ENCODE measurements at regions not wholly inside any gene's neighbourhood (a gene's known extent, or its start where the extent isn't known, plus 50 kb on each side); places are given as distances from the start of the nearest gene placed in this dataset.
"Not testable (repeated sequence)": the region's sequence is repeated elsewhere in the genome, so short reads cannot be mapped to it uniquely, and the experiment has no call there.

DNA sequence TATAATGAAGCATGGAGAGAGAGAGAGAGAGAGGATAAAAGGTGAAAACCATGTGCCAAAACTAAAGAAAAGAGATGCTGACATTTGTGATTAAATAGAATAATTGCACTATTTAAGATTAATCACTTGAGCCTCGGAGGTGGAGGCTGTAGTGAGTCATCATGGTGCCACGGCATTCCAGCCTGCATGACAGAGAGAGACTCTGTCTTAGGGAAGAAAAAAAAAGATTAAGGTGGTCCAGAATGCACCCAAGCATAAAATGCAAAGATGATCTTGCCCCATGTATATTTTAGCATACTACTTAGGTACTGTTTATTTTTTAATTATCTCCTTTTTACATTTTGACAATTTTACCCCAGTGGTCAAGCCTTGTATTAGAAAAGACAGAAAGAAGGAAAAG is 742.5 kb downstream of the SPATA31A1 start:
- not testable (repeated sequence) for DNase-seq (ENCODE audit: low spot score)

GRCh38 chr9:40106003-40106782 is 750.7 kb downstream of the SPATA31A1 start:
- peak; percentile 6 for DNase-seq (ENCODE audit: low spot score)

- DNase-seq (ENCODE audit: low spot score): not testable (repeated sequence)
Observed at GRCh38 chr9:40106783-40107248, 751.3 kb downstream of the SPATA31A1 start.

- not testable (repeated sequence) for DNase-seq (ENCODE audit: low spot score)
Observed at GRCh38 chr9:40107251-40107650, 751.8 kb downstream of the SPATA31A1 start.

DNA sequence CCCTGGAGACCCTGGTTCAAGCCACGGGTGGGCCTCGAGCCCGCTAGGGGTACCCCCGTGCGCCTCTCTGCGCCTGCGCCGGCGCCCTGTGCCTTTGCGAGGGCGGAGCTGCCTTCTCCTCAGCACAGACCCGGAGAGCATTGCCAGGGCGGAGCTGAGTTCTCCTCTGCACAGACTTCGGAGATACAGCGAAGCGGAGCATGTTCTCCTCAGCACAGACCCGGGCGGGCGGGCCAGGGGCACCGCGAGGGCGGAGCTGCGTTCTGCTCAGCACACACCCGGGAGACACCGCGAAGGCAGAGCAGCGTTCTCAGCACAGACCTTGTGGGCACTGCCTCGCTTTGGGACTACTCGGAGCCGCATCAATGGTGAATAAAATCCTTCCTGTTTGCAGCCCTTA is 753.0 kb downstream of the SPATA31A1 start:
- DNase-seq (ENCODE audit: low spot score): not testable (repeated sequence)

DNA sequence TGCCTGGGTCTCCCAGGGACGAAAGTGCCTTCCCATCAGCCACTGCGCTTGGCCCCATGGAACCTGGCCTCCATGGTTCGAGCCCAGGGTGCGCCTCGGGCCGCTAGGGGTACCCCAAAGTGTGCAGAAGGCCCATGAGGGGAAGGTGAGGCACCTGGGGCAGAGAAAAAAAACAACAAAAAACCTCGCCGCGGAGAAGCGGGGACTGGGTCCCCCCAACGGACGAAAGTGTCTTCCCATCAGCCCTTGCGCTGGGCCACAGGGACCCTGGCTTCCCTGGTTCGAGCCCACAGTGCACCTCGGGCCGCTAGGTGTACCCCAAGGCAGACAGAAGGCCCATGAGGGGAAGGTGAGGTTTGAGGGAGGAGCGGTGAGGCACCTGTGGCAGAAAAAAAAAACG is 755.3 kb downstream of the SPATA31A1 start:
- not testable (repeated sequence) for DNase-seq (ENCODE audit: low spot score)

GRCh38 chr9:40111571-40111970 is 756.1 kb downstream of the SPATA31A1 start:
- DNase-seq (ENCODE audit: low spot score): not testable (repeated sequence)

- DNase-seq (ENCODE audit: low spot score): not testable (repeated sequence)
Observed at GRCh38 chr9:40130598-40130997, 775.1 kb downstream of the SPATA31A1 start.

DNA sequence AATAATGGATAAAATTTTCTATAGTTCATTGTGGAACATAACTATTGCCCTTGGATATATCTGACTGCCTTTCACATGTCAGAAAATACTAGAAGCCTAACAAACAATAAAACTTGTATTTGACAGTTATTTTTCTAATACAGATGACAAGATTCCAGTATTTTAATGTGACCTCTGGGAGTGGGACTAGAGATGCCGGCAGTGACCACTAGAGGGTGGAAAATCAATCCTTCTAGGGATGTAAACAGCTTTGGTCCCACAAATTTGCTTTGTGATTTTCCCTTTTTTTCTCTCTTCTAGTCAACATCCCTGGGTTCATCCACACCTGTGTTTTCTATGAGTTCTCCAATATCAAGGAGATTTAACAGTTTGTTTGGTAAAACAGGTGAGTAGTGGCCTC is 813.7 kb downstream of the SPATA31A1 start:
- not testable (repeated sequence) for DNase-seq (ENCODE audit: low spot score)

DNA sequence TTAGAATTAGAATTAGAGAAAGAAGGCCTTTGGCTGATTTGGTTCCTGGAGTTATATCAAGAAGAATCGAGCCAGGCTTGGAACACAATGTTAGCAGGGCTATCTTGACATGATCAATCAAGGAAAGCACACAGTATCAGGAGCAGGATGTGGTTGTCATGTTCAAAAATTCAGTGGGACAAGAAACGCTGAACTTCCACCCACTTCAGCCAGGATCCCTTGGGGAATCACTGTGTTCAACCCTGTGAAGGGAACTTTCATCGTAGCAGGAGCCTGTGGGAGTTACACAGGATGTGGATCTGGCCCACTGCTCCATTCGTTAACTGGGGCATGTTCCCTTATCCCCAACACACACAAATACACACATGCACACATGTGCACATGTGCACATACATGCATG is 817.8 kb downstream of the SPATA31A1 start:
- DNase-seq (ENCODE audit: low spot score): not testable (repeated sequence)

- DNase-seq (ENCODE audit: low spot score): not testable (repeated sequence)
Observed at GRCh38 chr9:40174035-40174434, 818.6 kb downstream of the SPATA31A1 start.

DNA sequence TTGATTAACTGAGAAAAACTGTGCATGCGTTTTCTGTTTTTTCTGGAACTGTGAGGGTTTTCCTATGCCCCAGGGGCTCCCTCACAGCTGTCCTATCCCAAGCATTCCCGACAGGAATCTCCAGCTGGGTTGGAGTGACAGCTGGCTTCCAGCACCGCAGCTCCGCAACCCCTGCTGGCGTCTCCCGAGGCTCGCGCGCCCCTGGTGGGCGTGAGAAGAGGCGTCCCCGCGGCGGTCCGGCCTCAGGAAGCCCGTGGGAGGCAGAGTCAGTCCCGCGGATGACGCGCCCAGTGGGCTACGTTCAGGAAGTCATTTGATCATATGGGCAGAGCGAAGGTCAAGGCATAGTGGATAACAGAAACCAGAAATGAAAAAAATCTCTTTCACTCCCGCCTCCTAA is 821.9 kb downstream of the SPATA31A1 start:
- DNase-seq (ENCODE audit: low spot score): not testable (repeated sequence)

DNA sequence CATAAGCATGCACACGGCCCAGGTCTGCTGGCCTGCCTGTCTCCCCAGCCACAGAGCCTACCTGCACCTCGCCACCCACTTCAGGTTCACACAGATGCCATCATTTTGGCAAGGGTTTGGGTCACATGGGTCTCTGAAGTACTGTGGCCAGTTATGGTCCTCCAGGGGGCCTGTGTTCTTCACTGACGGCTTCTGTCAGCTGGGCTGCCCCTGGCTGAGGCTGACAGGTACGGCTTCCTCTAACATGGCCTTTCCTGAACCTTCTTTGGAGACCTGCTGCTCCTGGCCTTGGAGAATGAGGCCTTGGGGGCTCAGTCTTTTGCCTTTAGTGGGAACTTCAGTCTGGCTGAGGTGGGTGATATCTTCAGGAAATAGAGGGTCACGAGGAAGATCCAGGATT is 835.9 kb downstream of the SPATA31A1 start:
- not testable (repeated sequence) for DNase-seq (ENCODE audit: low spot score)

- DNase-seq (ENCODE audit: low spot score): not testable (repeated sequence)
Observed at GRCh38 chr9:40192162-40192561, 836.7 kb downstream of the SPATA31A1 start.

- not testable (repeated sequence) for DNase-seq (ENCODE audit: low spot score)
Observed at GRCh38 chr9:40196165-40196714, 840.8 kb downstream of the SPATA31A1 start.

GRCh38 chr9:40196803-40197202 is 841.3 kb downstream of the SPATA31A1 start:
- not testable (repeated sequence) for DNase-seq (ENCODE audit: low spot score)

- DNase-seq (ENCODE audit: low spot score): not testable (repeated sequence)
Observed at GRCh38 chr9:40221596-40222233, 866.2 kb downstream of the SPATA31A1 start.

DNA sequence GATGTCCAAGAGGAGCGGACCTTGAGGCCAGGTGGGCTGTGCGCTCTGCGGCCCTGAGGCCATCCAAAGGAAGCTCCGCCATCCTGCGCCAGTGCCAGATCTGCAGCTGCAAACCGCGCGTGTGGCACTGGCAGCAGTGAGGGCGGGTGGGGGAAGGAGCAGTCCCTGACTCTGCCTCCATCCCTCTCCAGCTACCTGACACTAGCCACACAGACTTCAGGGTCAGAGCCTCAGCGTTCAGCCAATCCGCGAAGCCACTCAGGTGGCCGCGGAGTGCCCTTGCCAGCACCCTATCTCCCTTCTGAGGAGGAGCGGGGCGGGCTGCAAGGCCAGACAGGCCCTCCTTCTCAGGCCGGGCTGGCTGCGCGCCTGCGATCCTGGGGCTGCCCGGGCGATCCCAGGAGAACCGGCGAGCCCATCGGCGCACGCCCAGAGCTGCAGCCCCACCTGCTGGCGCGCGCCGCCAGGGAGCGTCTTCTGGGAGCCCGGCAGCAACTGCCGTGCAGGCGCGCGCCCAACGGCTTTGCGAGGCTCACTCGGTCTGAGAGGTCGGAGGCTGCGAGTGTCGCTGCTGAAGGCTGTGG is 867.2 kb downstream of the SPATA31A1 start:
- not testable (repeated sequence) for DNase-seq (ENCODE audit: low spot score)

DNA sequence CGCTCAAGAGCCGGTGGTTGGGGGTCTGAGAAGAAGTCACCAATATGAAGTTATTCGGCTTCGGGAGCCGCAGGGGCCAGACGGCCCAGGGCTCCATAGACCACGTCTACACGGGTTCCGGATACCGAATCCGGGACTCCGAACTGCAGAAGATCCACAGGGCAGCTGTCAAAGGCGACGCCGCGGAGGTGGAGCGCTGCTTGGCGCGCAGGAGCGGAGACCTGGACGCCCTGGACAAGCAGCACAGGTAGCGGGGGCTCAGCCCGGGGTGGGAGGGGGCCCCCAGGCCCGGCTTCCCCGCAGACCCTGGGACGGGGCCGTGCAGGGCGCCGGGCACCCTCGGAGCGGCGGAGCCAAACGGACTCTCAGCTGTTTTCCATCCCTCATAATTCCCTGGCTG is 867.9 kb downstream of the SPATA31A1 start:
- not testable (repeated sequence) for DNase-seq (ENCODE audit: low spot score)
